CD4-positive, CD25-positive, alpha-beta regulatory T cell (primary cell): ENCODE measurements at regions not wholly inside any gene's neighbourhood (a gene's known extent, or its start where the extent isn't known, plus 50 kb on each side); places are given as distances from the start of the nearest gene placed in this dataset.

Experiments used
- ATAC-seq, 2 donors: fragments of 150-1000 bp; cut with Tn5 transposase; one replicate each; pipeline ENCODE4 v1.10.0; 2021; ENCODE audit warnings: low read depth in 2 of 2, moderate number of reproducible peaks in 2 of 2, moderate library complexity in 1 of 2
- DNase-seq, 3 donors: peaks; one replicate each; pipeline versions ENCODE4 v3.0.0 to v3.0.0-alpha.2; 2012 to 2022; ENCODE audit warnings: mixed read lengths in 1 of 3
- H3K27ac ChIP-seq: one replicate; pipeline ENCODE4 v1.7.0; 2013; ENCODE audit warnings: mild to moderate bottlenecking, low read length; ENCODE audit not compliant: insufficient read depth, poor library complexity, severe bottlenecking
- H3K27me3 ChIP-seq: one replicate; pipeline ENCODE4 v1.7.0; 2013; ENCODE audit warnings: low read length; ENCODE audit not compliant: control insufficient read depth, insufficient read depth
- H3K36me3 ChIP-seq: one replicate; pipeline ENCODE4 v1.7.0; 2013; ENCODE audit warnings: mild to moderate bottlenecking, low read length, moderate library complexity; ENCODE audit not compliant: control insufficient read depth, insufficient read depth
- H3K4me1 ChIP-seq: 2 replicates; pipeline ENCODE4 v1.7.0; 2013; ENCODE audit warnings: mild to moderate bottlenecking, low read length; ENCODE audit not compliant: insufficient read depth, control insufficient read depth, poor library complexity, severe bottlenecking
- H3K4me3 ChIP-seq: one replicate; pipeline ENCODE4 v1.7.0; 2013; ENCODE audit warnings: low read depth, mild to moderate bottlenecking, low read length, moderate library complexity
- H3K9me3 ChIP-seq, 2 experiments: 1 replicate in 1 of 2; 2 replicates in 1 of 2; pipeline ENCODE4 v1.7.0; 2013; ENCODE audit warnings: low read length in 2 of 2, mild to moderate bottlenecking in 1 of 2, moderate library complexity in 1 of 2; ENCODE audit not compliant: control insufficient read depth in 2 of 2
- H3K27ac Mint-ChIP-seq, 3 donors: one replicate each; pipeline ENCODE4 v1.8.0; 2020 to 2022; ENCODE audit warnings: mild to moderate bottlenecking in 3 of 3, mixed read lengths in 3 of 3, moderate library complexity in 2 of 3
- H3K27me3 Mint-ChIP-seq: one replicate; pipeline ENCODE4 v1.8.0; 2022; ENCODE audit warnings: mild to moderate bottlenecking, mixed read lengths
- H3K36me3 Mint-ChIP-seq: one replicate; pipeline ENCODE4 v1.8.0; 2020; ENCODE audit warnings: mixed read lengths
- H3K4me1 Mint-ChIP-seq, 4 donors: one replicate each; pipeline ENCODE4 v1.8.0; 2020 to 2022; ENCODE audit warnings: mixed read lengths in 4 of 4, mild to moderate bottlenecking in 1 of 4
- H3K4me3 Mint-ChIP-seq, 4 donors: one replicate each; pipeline ENCODE4 v1.8.0; 2020 to 2022; ENCODE audit warnings: mild to moderate bottlenecking in 4 of 4, mixed read lengths in 4 of 4, moderate library complexity in 3 of 4
- H3K9me3 Mint-ChIP-seq, 7 donors: one replicate each; pipeline ENCODE4 v1.8.0; 2020 to 2022; ENCODE audit warnings: mixed read lengths in 7 of 7, mild to moderate bottlenecking in 3 of 7, moderate library complexity in 2 of 7

GRCh38 chr2:240319221-240319854 lies 116.1 kb upstream of the GPC1 start:
- H3K4me1 Mint-ChIP-seq = no peaks in the 10 kb centered on the region
- H3K9me3 Mint-ChIP-seq = peaks cover 0 to 1% (median 0%) of the 10 kb centered on the region in 7 donors
- no peaks in the 10 kb centered on the region for H3K4me1 ChIP-seq
- H3K36me3 ChIP-seq = no peaks in the 10 kb centered on the region
- no peak for ATAC-seq
- DNase-seq = no peak
- H3K4me3 ChIP-seq = no peak overlapping the region
- no peak overlapping the region for H3K4me3 Mint-ChIP-seq
- H3K27me3 Mint-ChIP-seq = peaks cover 8% of the 10 kb centered on the region
- H3K9me3 ChIP-seq = no peaks in the 10 kb centered on the region
- no peak overlapping the region for H3K27ac Mint-ChIP-seq
- H3K27me3 ChIP-seq = no peaks in the 10 kb centered on the region
- H3K27ac ChIP-seq = no peak overlapping the region
- no peaks in the 10 kb centered on the region for H3K36me3 Mint-ChIP-seq

GRCh38 chr2:240319855-240320203 lies 115.6 kb upstream of the GPC1 start:
- DNase-seq = no peak
- H3K36me3 Mint-ChIP-seq = no peaks in the 10 kb centered on the region

GRCh38 chr2:240320204-240320993 lies 115.1 kb upstream of the GPC1 start:
- H3K27me3 ChIP-seq = no peaks in the 10 kb centered on the region
- no peak overlapping the region for H3K4me3 Mint-ChIP-seq
- H3K4me3 ChIP-seq = no peak overlapping the region
- no peaks in the 10 kb centered on the region for H3K4me1 Mint-ChIP-seq
- H3K9me3 Mint-ChIP-seq = peaks cover 0 to 1% (median 0%) of the 10 kb centered on the region in 7 donors
- ATAC-seq (no peak), DNase-seq (no peak)
- H3K9me3 ChIP-seq = no peaks in the 10 kb centered on the region
- H3K27ac Mint-ChIP-seq = no peak overlapping the region
- no peak overlapping the region for H3K27ac ChIP-seq
- no peaks in the 10 kb centered on the region for H3K36me3 Mint-ChIP-seq
- H3K36me3 ChIP-seq = no peaks in the 10 kb centered on the region
- no peaks in the 10 kb centered on the region for H3K4me1 ChIP-seq
- H3K27me3 Mint-ChIP-seq = peaks cover 8% of the 10 kb centered on the region

More at GRCh38 chr2:240319855-240320203, 115.6 kb upstream of the GPC1 start:
- H3K9me3 ChIP-seq = no peaks in the 10 kb centered on the region
- Mint-ChIP-seq H3K4me3 (no peak overlapping the region), H3K27me3 (peaks cover 8% of the 10 kb centered on the region), H3K4me1 (no peaks in the 10 kb centered on the region), H3K9me3 (peaks cover 0 to 1% (median 0%) of the 10 kb centered on the region in 7 donors), H3K27ac (no peak overlapping the region)
- no peak for ATAC-seq
- H3K36me3 ChIP-seq = no peaks in the 10 kb centered on the region
- H3K27ac ChIP-seq = no peak overlapping the region
- H3K27me3 ChIP-seq = no peaks in the 10 kb centered on the region
- H3K4me3 ChIP-seq = no peak overlapping the region
- H3K4me1 ChIP-seq = no peaks in the 10 kb centered on the region

GRCh38 chr2:240322231-240322955 lies 113.1 kb upstream of the GPC1 start:
- H3K9me3 Mint-ChIP-seq = peaks cover 0 to 1% (median 0%) of the 10 kb centered on the region in 7 donors
- no peaks in the 10 kb centered on the region for H3K27me3 Mint-ChIP-seq
- DNase-seq (no peak), ATAC-seq (no peak)
- H3K4me3 ChIP-seq = no peak overlapping the region
- H3K4me3 Mint-ChIP-seq = no peak overlapping the region
- H3K27me3 ChIP-seq = no peaks in the 10 kb centered on the region
- H3K36me3 Mint-ChIP-seq = no peaks in the 10 kb centered on the region
- H3K36me3 ChIP-seq = no peaks in the 10 kb centered on the region
- H3K27ac Mint-ChIP-seq = no peak overlapping the region
- H3K4me1 ChIP-seq = no peaks in the 10 kb centered on the region
- H3K4me1 Mint-ChIP-seq = no peaks in the 10 kb centered on the region
- H3K27ac ChIP-seq = no peak overlapping the region
- H3K9me3 ChIP-seq = no peaks in the 10 kb centered on the region

GRCh38 chr2:240322991-240323390 lies 112.5 kb upstream of the GPC1 start:
- H3K9me3 Mint-ChIP-seq = peaks cover 0 to 1% (median 0%) of the 10 kb centered on the region in 7 donors
- no peak overlapping the region for H3K4me3 ChIP-seq
- H3K27ac Mint-ChIP-seq = no peak overlapping the region

GRCh38 chr2:240323601-240324291 lies 111.7 kb upstream of the GPC1 start:
- no peak overlapping the region for H3K27ac Mint-ChIP-seq
- no peaks in the 10 kb centered on the region for H3K27me3 Mint-ChIP-seq
- no peak overlapping the region for H3K4me3 Mint-ChIP-seq
- no peak for DNase-seq
- Histone ChIP-seq H3K27me3 (no peaks in the 10 kb centered on the region), H3K4me1 (no peaks in the 10 kb centered on the region), H3K9me3 (no peaks in the 10 kb centered on the region), H3K36me3 (no peaks in the 10 kb centered on the region), H3K27ac (no peak overlapping the region), H3K4me3 (no peak overlapping the region)
- H3K36me3 Mint-ChIP-seq = no peaks in the 10 kb centered on the region
- no peaks in the 10 kb centered on the region for H3K4me1 Mint-ChIP-seq
- no peak for ATAC-seq
- H3K9me3 Mint-ChIP-seq = peaks cover 0 to 1% (median 0%) of the 10 kb centered on the region in 7 donors

More at GRCh38 chr2:240322991-240323390, 112.5 kb upstream of the GPC1 start:
- no peak overlapping the region for H3K27ac ChIP-seq
- Mint-ChIP-seq H3K27me3 (no peaks in the 10 kb centered on the region), H3K36me3 (no peaks in the 10 kb centered on the region), H3K4me3 (no peak overlapping the region), H3K4me1 (no peaks in the 10 kb centered on the region)
- no peaks in the 10 kb centered on the region for H3K27me3 ChIP-seq
- H3K9me3 ChIP-seq = no peaks in the 10 kb centered on the region
- ATAC-seq (no peak), DNase-seq (no peak)
- H3K4me1 ChIP-seq = no peaks in the 10 kb centered on the region
- H3K36me3 ChIP-seq = no peaks in the 10 kb centered on the region

GRCh38 chr2:240324312-240325015 lies 111.0 kb upstream of the GPC1 start:
- Mint-ChIP-seq H3K4me3 (no peak overlapping the region), H3K4me1 (no peaks in the 10 kb centered on the region), H3K9me3 (peaks cover 0 to 1% (median 0%) of the 10 kb centered on the region in 7 donors), H3K27me3 (no peaks in the 10 kb centered on the region), H3K27ac (no peak overlapping the region), H3K36me3 (no peaks in the 10 kb centered on the region)
- DNase-seq = no peak
- ATAC-seq = no peak
- no peaks in the 10 kb centered on the region for H3K27me3 ChIP-seq
- no peak overlapping the region for H3K27ac ChIP-seq
- H3K9me3 ChIP-seq = no peaks in the 10 kb centered on the region
- H3K4me1 ChIP-seq = no peaks in the 10 kb centered on the region
- no peak overlapping the region for H3K4me3 ChIP-seq
- H3K36me3 ChIP-seq = no peaks in the 10 kb centered on the region
